DND-41 (cell line): ENCODE measurements at regions not wholly inside any gene's neighbourhood (a gene's known extent, or its start where the extent isn't known, plus 50 kb on each side); places are given as distances from the start of the nearest gene placed in this dataset.
"Not testable (repeated sequence)": the region's sequence is repeated elsewhere in the genome, so short reads cannot be mapped to it uniquely, and the experiment has no call there.

ENCODE experiments used
- ATAC-seq: fragments of 200-7000 bp; cut with Tn5 transposase; 3 replicates; pipeline ENCODE4 v1.9.1; 2021; ENCODE audit warnings: low read depth; ENCODE audit not compliant: insufficient read depth
- DNase-seq: peaks from one replicate; pipeline ENCODE4 v3.0.0-alpha.2; 2020
- H2AFZ ChIP-seq: 2 replicates; pipeline ENCODE4 v1.6.0; 2012; ENCODE audit warnings: low read depth, low read length
- H3K27ac ChIP-seq: 2 replicates; pipeline ENCODE4 v1.5.1; 2012; ENCODE audit warnings: low read length, inconsistent platforms
- H3K27me3 ChIP-seq: fragments of 200-600 bp; sonication (generic); 2 replicates; pipeline ENCODE4 v1.6.0; 2012; ENCODE audit warnings: low read length, mild to moderate bottlenecking, inconsistent platforms; ENCODE audit not compliant: insufficient read depth, poor library complexity
- H3K36me3 ChIP-seq: 2 replicates; pipeline ENCODE4 v1.5.1; 2012; ENCODE audit warnings: low read length, inconsistent platforms; ENCODE audit not compliant: insufficient read depth
- H3K4me1 ChIP-seq: 2 replicates; pipeline ENCODE4 v1.5.1; 2012; ENCODE audit warnings: mild to moderate bottlenecking, low read length; ENCODE audit not compliant: insufficient read depth
- H3K4me2 ChIP-seq: 2 replicates; pipeline ENCODE4 v1.6.0; 2012; ENCODE audit warnings: mild to moderate bottlenecking, moderate library complexity, low read length, inconsistent platforms; ENCODE audit not compliant: insufficient read depth
- H3K4me3 ChIP-seq, 2 experiments: fragments of 200-600 bp in 1 of 2; shearing (Covaris generic) in 1 of 2; 2 replicates each; pipeline ENCODE4 v1.5.1; 2012 to 2016; ENCODE audit warnings: inconsistent platforms in 2 of 2, low read length in 2 of 2, mild to moderate bottlenecking in 2 of 2, low read depth in 1 of 2, moderate library complexity in 1 of 2
- H3K79me2 ChIP-seq: 2 replicates; pipeline ENCODE4 v1.6.0; 2012; ENCODE audit warnings: low read length, inconsistent platforms; ENCODE audit not compliant: insufficient read depth
- H3K9ac ChIP-seq: 2 replicates; pipeline ENCODE4 v1.6.0; 2012; ENCODE audit warnings: low read depth, mild to moderate bottlenecking, inconsistent platforms, low read length, moderate library complexity
- H3K9me3 ChIP-seq: 2 replicates; pipeline ENCODE4 v1.5.1; 2012; ENCODE audit warnings: low read length, moderate library complexity, mild to moderate bottlenecking, inconsistent platforms; ENCODE audit not compliant: insufficient read depth, severe bottlenecking
- H4K20me1 ChIP-seq: 2 replicates; pipeline ENCODE4 v1.6.0; 2012; ENCODE audit warnings: low read length; ENCODE audit not compliant: insufficient read depth

DNA sequence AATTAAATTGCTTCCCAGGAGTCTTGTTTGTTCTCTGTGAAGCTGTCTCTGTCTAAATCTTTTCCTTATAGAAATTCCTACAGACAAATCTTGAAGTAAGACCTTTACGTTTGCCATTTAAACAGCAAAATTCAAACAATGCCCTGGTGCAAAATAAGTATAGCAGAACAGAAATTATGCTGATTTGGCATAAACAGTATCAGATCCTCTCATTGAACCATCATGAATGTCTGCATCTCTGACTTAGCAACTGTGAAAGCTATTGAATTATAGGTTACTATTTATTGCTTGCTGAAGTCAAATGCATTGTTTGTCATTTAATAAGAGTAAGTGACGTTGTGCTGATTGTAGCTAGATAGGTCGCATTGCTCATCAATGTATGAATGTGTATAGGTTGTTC lies 1952.3 kb downstream of the KHDRBS2 start:
- not testable (repeated sequence) for H3K4me1 ChIP-seq, H3K27ac ChIP-seq, DNase-seq, H3K9ac ChIP-seq, H2AFZ ChIP-seq, H3K9me3 ChIP-seq, H3K4me2 ChIP-seq, H4K20me1 ChIP-seq, H3K79me2 ChIP-seq, ATAC-seq, H3K36me3 ChIP-seq, H3K4me3 ChIP-seq, H3K27me3 ChIP-seq

DNA sequence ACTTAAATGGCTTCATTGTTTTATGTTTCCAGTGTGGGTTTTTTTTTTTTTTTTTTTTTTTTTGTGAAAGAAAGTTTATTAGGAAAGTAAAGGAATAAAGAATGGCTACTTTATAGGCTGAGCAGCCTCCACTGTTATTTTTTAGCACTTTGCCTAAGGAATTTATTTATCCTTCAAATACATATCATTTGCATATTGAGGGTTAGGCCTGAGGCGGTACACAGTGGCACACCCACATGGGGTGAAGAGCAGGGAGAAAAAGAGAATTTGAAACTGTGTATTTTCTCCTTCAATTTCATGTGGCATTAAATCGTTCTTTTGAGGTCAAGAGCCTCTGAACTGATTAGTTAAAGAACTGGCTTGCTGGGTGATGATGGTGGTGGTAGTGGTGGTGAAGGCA lies 1977.1 kb downstream of the KHDRBS2 start:
- not testable (repeated sequence) for H3K36me3 ChIP-seq, H3K4me1 ChIP-seq, H3K79me2 ChIP-seq, H4K20me1 ChIP-seq, H3K4me2 ChIP-seq, H3K9me3 ChIP-seq, ATAC-seq, H3K27ac ChIP-seq, H3K27me3 ChIP-seq, DNase-seq, H3K4me3 ChIP-seq, H2AFZ ChIP-seq, H3K9ac ChIP-seq
